CD4-positive, alpha-beta T cell treated with Interleukin-4 for 4 hours (primary cell): ENCODE measurements at regions not wholly inside any gene's neighbourhood (a gene's known extent, or its start where the extent isn't known, plus 50 kb on each side); places are given as distances from the start of the nearest gene placed in this dataset.
"Not testable (repeated sequence)": the region's sequence is repeated elsewhere in the genome, so short reads cannot be mapped to it uniquely, and the experiment has no call there.

Experiments
- DNase-seq: peaks from one replicate; pipeline ENCODE4 v3.0.0-alpha.2; 2020

GRCh38 chr3:104907507-104907906 is 459.2 kb upstream of the ALCAM start:
- DNase-seq: no peak

GRCh38 chr3:104908761-104909160 is 457.9 kb upstream of the ALCAM start:
- DNase-seq: no peak

- no peak for DNase-seq
Measured at GRCh38 chr3:104909198-104909597, 457.5 kb upstream of the ALCAM start.

DNA sequence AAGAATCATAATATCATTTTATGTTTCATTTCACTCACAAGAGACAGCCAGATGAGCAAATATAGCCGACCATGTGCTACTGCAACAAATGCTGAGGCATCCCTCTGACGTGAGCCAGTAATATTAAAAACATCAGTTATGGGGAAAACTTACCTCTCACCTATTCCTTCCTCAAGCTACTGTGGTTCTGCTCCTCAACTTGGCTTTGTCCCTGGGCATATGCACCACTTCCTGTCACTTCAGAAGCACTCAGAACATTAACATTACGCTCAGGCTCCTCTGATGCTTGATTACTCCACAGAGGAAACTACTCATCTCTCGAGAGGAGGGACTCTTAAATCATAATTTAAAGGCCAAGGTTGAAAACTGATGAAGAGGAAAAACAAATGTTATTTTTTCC is 457.0 kb upstream of the ALCAM start:
- no peak for DNase-seq

DNA sequence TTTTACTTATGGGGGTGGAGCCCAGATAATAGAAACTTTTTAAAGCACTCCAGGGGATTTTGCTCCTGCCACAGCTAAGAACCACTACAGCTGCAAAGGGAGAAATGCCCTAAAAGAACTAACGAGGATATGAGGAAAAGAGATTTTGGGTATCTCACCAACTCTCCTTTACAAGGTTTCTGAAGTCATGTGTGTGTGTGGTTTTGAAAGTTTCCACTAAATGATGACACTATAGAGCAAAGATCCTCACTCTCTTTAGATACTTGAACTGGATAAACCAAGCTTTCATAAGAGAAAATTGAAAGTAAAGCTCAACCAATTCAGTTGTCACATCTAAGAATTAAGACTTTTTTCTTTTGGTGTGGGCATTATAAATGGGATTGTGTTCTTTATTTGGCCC is 455.3 kb upstream of the ALCAM start:
- DNase-seq: no peak

- no peak for DNase-seq
Measured at GRCh38 chr3:104916971-104917370, 449.7 kb upstream of the ALCAM start.

DNA sequence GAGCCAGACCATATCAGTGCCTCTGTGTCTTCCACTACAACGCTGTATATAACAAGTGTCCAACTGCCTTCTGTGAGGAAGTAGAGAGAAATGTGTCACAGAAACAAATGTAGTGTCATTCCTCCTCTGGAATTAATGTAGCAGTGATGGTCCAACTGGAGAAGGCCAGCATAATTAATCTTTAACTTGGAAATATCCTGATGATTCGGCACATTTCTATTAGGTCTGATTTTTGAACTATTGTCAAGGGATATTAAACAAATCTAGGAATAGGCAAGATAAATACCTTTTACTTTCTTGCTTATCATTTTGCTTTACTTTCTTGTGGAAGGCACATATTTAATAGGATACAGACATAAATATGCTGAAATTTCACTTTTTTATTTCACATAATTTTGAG is 446.2 kb upstream of the ALCAM start:
- no peak for DNase-seq

- DNase-seq: no peak
Measured at GRCh38 chr3:104933972-104934371, 432.7 kb upstream of the ALCAM start.

DNA sequence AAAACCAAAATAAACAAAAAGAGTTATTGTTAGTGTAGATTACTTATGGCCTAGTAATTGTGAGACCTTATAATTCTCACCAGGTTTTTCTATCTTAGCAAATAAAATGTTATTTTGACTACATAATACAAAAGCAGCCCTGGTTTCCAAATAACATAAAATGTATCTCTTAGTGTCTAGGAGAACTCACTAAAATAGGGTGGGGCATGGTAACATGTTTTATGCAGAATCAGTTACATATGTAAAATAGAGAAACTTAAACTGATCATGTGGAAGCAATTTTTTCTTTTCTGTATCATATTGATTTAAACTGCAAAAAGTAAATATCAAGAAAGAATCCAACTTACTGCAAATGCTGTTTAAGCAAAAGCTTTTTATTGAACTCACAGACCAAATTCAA is 431.1 kb upstream of the ALCAM start:
- no peak for DNase-seq

- DNase-seq: no peak
Measured at GRCh38 chr3:104939196-104939595, 427.5 kb upstream of the ALCAM start.

DNA sequence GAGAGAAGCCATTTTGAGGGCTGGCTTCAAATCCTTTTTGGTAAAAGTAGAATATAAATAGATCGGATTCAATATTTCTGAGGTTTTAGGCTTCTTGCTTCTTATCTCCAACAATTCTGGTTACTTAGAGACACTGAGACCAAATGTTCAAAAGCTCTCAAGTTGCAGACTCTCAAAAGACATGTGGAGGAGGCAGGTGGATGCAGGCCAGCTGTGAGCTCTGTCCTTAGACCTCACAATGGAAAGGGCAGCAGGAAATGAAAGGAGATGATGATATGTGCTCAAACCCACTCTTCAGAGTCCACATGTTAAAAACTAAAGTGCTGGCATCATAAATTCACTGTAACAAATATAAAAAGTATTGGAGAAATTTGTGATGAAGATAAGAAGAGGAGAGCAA is 424.9 kb upstream of the ALCAM start:
- no peak for DNase-seq

DNA sequence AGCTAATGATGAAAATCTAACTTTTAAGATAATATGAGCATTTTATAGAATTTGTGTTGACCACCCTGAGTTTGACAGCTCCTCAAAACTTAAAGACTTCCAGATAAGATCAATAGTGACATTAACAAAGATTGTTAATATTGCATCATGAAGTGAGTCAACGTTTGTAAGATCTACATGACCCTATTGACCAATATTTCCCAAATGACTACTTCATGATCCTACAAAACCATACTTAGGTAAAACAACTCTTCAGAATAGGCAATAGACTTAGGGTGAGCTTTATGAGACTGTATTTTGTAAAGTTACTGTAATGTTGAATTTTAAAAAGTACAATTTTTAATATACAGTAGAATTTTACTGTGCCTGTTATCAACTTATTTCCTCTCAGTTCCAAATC is 422.7 kb upstream of the ALCAM start:
- DNase-seq: no peak

DNA sequence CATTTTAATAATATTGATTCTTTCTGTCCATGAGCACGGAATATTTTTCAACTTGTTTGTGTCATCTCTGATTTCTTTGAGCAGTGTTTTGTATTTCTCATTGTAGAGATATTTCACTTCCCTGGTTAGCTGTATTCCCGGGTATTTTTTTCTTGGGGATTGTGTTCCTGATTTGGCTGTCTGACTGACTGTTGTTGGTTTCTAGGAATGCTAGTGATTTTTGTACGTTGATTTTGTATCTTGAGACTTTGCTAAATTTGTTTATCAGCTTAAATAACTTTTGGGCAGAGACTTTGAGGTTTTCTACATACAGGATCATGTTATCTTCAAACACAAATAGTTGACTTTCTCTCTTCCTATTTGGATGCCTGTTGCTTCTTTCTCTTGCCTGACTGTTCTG is 418.8 kb upstream of the ALCAM start:
- DNase-seq: no peak

DNA sequence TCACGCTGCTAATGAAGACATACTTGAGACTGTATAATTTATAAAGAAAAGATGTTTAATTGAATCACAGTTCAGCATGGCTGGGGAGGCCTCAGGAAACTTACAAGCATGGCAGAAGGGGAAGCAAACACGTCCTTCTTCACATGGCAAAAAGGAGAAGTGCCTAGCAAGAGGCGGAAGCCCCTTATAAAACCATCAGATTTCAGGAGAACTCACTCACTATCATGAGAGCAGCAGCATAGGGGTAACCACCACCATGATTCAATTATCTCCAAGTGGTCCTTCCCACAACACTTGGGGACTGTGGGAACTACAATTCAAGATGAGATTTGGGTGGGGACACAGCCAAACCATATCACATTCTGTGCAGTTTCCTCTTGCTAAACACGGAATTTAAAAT is 416.9 kb upstream of the ALCAM start:
- not testable (repeated sequence) for DNase-seq

DNA sequence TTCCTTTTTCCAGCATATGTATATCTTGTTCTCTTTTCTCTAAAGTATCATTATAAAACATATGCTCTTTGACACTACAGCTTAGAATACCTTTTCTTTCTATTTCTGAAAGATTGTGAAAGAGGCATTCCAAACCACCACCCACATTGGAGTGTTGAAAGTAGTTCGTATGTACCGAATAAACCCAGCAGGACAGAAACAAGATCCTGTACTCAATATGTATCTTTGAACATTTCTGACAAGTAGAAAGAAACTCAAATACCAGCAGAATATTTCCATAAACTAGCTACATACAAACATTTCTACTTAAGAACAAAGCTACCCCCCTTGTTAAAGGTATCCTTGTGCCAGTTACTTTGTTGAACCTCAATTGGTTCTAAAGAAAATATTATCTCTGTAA is 415.3 kb upstream of the ALCAM start:
- DNase-seq: no peak

GRCh38 chr3:104952146-104952972 is 414.4 kb upstream of the ALCAM start:
- DNase-seq: no peak

DNA sequence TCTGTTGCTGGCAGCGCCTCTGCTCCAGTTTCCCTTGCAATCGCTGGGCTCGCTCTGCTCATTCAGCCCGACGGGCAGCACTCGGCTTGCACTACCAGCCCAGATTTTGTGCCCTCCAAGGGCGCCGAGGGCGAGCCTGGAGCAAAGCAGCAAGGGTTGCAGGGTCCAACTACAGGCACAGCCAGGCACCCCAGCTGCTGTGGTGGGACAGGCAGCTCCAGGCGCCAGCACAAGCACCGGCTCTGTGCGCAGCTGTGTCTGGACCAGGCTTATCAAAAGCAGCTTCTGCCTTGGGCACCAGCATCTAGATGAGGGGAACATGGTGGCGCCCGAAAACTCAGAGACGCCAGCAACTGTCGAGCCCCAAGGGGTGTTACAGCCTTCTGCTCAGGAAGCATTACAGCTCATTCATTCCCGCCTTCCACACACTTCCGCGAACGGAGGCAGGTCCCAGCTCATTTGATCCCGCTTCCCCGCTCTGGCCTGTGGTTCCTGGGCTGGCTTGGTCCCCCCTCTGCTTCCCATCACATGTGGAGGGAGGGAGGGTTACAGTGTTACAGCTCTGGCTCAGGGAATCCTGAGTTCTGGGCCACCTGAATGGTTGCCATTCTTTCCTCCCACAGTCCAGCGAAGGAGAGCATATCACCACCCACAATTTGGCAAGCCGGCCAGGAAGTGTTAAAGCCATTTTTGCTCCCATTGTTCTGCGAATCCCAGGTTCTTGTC is 409.9 kb upstream of the ALCAM start:
- no peak for DNase-seq

GRCh38 chr3:104960579-104960978 is 406.1 kb upstream of the ALCAM start:
- no peak for DNase-seq

- no peak for DNase-seq
Measured at GRCh38 chr3:104961851-104962250, 404.9 kb upstream of the ALCAM start.

- no peak for DNase-seq
Measured at GRCh38 chr3:104974316-104974715, 392.4 kb upstream of the ALCAM start.

- no peak for DNase-seq
Measured at GRCh38 chr3:104977719-104978118, 389.0 kb upstream of the ALCAM start.

GRCh38 chr3:104982130-104982529 is 384.6 kb upstream of the ALCAM start:
- no peak for DNase-seq

DNA sequence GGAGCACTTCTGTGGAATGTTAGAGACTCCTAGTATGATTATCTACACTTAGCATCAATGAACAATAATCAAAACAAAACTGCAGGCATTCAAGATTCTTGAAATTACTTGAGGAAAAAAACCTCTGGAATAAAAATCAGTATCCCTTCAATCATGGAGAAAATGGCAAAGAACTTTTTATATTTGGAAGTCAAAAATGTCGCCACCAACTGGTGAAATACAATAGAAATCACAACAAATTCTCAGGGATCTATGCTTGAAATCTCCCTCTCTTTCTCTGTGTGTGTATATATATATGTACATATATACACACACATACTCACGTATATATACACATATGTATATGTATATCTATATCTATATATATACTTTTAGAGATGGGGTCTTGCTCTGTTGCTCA is 378.9 kb upstream of the ALCAM start:
- no peak for DNase-seq

DNA sequence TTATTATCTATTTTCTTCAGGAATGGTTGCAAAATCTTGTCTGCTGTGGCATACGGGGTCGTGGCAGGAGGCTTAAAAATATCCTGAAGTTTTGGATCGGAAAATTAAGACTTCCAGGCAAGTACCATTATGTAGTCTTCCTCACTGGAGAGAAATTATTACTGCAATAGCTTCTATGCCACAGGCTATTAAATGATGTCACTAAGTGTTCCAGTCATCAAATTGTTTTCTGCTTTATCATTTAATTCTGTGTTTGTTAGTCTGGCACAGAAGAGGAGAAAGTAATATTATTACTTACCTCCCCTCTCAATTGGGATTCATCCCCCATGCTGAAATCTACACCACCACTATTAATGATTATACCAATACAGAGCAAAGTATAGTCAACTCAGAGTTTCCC is 378.2 kb upstream of the ALCAM start:
- no peak for DNase-seq

DNA sequence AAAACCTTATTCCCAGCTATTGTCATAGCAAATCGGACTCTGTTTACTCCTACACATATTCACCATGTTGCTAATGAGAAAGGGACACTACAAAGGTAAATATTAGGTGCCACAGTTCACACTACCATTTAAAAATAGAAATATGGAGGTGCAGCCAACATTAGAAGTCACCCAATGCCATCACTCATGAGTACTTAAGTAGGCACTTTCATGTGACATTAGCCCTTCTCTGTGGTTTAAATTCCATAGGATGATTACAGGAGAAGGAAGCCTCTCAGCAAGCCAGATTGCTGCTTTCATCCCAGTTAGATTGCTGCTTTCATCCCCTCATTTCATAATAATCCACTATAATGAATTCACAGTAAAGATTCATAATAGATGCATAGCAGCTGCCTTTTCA is 376.8 kb upstream of the ALCAM start:
- DNase-seq: no peak
